IPS-18c (cell line): ENCODE measurements at regions not wholly inside any gene's neighbourhood (a gene's known extent, or its start where the extent isn't known, plus 50 kb on each side); places are given as distances from the start of the nearest gene placed in this dataset.

Experiments
- H3K4me3 ChIP-seq: 2 replicates; pipeline ENCODE4 v1.7.0; 2013; ENCODE audit warnings: low read depth, mild to moderate bottlenecking, low read length, moderate library complexity; ENCODE audit not compliant: insufficient read depth
- H3K9me3 ChIP-seq: one replicate; pipeline ENCODE4 v1.6.1; 2013; ENCODE audit warnings: mild to moderate bottlenecking, low read length, moderate library complexity; ENCODE audit not compliant: control insufficient read depth, insufficient read depth

DNA sequence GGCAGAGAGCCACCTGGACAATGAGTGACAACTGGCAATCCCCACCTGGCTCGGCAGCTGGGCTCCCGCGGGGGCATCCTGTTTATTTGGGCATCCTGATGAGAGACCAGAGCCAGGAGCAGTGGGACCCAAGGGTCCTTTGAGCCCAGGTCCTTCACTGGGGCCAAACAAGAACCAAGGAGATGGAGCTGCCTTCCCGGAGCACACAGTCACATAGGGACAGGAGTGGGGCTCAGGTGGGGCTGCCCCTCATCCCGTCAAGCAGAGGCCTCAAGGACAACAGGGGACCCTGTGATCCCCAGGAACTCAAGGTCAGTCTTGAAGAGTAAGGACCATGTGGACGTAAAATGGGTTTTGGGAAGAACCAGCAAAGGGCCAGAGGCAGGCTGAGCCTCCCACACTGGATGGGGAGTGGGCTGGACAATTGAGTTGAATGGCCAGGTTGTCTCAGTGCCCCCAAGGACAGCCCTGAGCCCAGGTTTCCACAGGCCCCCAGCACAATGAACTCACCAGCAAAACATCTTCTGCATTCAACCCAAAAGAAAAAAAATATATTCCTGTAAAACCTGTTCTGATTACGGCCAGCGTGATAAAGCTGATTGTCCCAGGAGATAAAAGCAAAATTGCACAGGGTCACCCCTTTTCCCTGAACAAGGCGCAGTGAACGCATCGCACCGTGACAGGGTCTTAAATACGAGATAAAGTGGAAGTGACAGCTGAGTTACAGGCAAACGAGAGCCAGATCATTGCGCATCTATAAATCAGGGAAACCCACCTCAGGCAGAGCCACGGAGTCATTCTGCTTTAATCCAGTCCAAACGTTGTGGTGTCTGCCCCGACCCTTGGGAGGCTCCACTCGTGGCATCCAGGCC lies 86.2 kb downstream of the ANKRD60 start:
- H3K4me3 ChIP-seq = no peak overlapping the region
- no peaks in the 10 kb centered on the region for H3K9me3 ChIP-seq

DNA sequence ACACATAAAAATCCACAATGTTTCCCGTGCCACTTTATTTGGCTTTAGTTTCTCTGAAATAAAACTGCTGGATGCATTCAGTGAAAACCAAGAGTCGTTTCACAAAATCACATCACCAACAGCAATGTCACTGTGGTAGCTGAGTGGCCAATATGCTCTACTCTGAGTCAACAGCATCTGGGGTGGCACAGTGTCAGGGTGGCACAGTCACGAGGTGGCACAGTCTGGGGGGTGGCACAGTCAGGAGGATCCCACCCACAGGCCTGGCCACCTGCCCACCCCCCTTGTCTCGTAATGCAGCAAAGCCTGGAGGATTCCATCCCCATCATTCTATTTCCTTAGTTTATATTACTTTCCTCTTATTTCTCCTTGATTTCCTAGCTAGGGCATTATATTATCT lies 87.0 kb downstream of the ANKRD60 start:
- Histone ChIP-seq H3K4me3 (no peak overlapping the region), H3K9me3 (no peaks in the 10 kb centered on the region)

DNA sequence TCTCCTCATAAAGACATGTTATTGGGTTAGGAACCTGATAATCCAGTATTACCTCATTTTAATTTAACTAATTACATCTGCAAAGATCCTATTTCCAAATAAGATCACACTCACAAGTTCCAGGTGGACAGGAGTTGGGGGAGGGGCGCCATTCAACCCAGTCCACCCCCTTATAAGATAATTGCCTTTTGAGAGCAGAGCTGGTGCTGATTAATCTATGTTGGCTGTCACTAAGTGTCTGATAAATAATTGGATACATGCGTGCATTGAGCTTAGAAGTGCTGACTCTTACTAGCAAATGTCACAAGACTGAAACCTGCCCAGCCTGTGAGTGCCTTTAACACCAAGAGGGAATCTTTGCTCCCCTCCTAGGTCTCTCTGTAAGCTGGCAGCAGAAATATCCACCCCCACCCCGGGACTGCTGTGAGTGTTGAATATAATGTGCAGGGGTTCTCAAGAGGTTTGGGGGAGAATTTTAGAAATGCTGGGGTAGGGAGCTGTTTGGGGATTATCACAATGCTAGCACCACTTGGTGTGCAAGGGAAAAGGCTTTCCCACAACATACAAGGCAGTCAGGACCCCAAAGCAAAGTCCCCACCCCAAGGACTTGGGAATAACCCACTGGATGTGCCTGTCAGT lies 87.5 kb downstream of the ANKRD60 start:
- Histone ChIP-seq H3K4me3 (no peak overlapping the region), H3K9me3 (no peaks in the 10 kb centered on the region)

DNA sequence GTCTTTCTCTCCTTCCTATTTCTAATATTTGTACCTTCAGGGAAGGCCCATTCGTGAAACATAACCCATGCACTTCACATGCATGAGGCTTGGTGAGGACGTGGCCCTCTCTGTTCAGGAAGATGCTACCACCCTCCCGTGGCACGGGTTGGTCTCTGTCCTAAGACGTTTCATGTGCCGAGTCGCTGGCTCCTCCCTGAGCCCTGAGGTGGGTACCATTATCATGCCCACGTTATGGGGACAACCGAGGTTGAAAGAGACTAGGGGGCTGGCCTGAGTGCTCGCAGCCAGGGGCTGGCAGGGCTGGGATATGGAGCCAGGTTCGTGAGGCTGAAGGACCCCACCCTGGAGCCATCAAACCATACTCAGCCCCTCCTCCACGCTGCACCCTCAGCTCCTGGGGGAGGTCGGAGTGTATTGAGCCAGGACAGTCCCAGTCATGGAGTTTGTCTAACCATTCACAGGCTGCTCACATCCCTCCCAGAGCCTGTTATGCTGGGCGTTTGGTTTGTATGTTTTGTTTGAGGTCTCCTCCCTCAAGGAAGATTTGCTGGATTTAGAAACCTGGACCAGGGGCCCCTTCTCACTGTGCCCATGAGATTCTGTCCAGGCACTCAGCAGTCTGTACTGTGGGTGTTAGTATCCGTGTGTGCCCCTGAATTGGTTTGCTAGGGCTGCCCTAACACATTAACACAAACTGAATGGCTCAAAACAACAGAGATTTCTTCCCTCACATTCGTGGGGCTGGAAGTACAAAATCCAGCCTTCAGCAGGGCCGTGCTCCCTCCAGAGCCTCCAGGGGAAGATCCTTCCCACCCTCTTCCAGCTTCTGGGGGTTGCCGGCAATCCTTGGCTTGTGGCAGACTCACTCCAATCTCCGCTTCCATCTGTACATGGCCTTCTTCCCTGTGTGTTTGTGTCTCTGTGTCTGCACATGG lies 88.3 kb downstream of the ANKRD60 start:
- Histone ChIP-seq H3K4me3 (no peak overlapping the region), H3K9me3 (no peaks in the 10 kb centered on the region)

DNA sequence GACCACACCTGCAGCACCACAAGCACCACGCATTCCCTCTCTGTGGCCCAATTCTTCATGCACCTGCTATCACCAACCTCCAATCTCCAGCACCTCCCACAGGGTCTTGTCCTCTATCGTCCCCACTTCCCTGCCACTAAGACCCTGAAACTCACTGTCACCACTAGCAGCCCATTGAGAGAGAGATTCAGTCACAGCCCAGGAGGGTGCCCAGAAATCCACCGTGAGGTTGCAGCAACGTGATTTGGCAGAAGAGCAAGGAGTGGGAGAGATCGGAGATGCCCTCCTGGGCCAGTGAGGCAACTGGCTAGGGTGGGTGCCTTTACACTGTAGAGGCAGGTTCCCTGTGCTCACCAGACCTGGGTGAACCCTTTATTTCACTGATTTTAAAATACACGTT lies 90.1 kb downstream of the ANKRD60 start:
- no peak overlapping the region for H3K4me3 ChIP-seq
- H3K9me3 ChIP-seq = no peaks in the 10 kb centered on the region

DNA sequence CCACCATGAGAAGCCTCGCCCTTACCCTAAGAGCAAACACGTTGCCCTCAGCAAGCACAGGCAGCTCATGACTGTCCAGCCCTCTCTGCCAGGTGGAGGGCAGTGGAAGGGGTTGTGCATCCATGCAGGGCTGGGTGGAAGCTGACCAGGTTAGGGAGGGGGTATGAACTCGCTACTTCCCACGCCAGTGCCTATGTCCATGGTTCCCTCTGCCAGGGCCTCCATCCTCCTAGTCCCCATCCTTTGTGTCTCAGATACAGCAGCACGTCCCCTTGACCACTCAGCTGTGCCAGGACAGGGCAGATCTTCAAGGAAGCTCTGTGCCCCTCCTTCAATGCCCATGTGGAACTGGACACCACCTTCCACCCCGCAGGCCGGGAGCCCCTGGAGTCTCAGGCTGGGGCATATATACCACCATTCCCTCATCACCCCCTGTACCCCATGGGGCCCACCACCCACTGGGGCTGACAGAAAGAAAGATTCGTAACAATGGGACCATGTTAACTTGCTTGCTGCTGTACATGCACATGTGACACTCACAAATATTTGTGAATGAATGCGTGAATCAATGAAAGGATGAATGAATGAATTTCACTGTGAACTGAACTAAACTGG lies 90.7 kb downstream of the ANKRD60 start:
- Histone ChIP-seq H3K9me3 (no peaks in the 10 kb centered on the region), H3K4me3 (no peak overlapping the region)

DNA sequence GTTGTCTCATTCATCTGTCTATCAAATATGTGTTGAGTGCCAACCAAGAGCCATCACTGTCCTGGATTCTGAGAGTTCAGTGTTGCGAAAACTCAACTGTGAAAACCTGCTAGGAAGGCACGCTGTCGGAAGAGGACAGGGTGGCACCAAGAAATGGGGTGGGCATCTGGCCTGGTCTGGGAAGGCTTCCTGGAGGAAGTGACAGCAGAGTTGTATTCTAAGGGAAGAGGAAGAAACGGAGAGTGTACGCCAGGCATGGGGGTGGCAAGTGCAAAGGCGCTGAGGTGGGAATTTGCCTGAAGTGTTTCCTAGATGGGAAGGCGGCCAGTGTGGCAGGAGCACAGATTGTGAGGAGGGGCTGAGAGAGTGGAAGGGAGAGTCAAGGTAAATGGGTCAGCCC lies 91.2 kb downstream of the ANKRD60 start:
- Histone ChIP-seq H3K9me3 (no peaks in the 10 kb centered on the region), H3K4me3 (no peak overlapping the region)

DNA sequence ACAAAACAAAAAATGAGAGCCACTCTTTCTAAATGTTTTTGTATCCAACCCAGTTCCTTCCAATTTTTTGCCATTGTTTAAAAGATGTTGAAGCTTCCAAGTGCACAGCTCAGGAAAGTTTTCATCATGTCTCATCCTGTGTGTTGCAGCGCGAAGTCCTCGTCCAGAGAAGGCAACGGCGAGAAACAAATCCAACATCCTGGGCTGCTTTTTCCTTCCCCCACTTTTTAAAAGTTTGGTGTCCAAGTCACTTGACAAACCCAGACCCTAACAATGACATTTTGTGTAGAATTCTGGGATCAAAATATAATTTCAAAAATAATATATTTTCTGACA lies 92.3 kb downstream of the ANKRD60 start:
- Histone ChIP-seq H3K9me3 (no peaks in the 10 kb centered on the region), H3K4me3 (no peak overlapping the region)

DNA sequence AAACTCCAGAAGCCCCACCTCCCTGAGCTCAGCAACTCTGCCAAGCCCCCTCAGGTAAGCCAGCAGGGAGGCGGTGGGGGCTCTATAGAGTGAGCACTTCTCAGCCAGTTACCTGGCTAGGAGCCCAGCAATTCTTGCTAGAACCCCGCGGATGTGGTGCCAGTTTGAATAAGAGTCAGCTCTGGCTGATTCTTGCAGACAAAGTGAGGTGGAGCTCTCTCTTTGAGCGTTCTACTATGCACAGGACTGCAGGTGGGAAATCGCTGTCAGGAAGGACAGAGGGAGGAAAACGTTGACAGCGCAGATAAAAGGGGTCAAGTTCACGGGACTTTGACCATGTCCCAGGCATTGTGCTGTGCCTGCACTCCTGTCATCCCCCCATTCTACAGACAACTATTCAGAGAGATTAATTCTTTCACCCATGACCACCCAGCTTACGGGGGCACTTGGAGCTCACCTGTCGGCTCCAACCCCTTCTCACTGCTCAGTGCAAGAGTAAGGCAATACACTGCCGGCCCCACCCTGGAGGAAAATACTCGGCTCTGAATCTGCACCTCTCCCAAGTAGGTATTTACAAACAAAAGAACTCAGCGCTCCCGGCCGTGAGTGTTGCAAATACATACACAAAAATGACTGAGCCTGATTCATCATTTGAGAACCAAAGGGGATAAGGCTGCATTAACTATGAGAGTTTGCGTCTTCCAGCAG lies 92.9 kb downstream of the ANKRD60 start:
- no peak overlapping the region for H3K4me3 ChIP-seq
- no peaks in the 10 kb centered on the region for H3K9me3 ChIP-seq

DNA sequence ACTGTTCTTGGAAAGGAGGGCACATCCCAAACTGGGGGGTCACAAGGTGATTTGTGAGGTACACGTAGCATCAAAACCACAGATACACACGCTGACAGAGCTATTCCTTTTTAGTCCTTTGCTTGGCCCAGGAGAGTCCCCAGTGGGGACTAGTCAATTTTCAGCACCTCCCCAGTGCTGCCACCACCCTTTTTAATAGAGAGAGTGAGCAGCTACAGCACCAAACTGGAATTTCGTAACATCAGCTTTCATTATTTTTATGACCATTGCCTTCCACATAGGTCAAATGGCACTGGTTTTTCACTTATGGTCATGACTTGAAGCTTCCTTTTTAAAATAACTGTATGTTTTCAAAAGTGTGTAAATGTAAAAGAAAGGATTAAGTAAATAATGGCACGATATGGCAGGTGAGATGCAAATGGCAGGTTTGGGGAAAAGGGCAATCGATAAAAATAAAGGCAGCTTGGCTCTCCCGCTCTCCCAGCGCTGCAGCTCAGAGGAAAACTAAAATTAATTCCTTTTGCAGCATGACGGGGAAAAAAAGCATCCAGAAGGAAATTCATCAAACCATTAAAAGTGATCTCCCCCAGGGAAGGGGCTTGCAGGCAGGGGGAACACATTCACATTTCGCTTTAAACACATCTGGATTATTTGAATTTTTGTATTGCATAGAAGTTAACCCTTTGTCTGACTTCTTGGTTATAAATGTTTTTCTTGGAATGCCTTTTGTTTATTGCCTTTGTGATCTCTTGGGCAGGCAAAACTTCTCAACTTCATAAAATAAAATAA lies 95.2 kb downstream of the ANKRD60 start:
- Histone ChIP-seq H3K9me3 (no peaks in the 10 kb centered on the region), H3K4me3 (no peak overlapping the region)

DNA sequence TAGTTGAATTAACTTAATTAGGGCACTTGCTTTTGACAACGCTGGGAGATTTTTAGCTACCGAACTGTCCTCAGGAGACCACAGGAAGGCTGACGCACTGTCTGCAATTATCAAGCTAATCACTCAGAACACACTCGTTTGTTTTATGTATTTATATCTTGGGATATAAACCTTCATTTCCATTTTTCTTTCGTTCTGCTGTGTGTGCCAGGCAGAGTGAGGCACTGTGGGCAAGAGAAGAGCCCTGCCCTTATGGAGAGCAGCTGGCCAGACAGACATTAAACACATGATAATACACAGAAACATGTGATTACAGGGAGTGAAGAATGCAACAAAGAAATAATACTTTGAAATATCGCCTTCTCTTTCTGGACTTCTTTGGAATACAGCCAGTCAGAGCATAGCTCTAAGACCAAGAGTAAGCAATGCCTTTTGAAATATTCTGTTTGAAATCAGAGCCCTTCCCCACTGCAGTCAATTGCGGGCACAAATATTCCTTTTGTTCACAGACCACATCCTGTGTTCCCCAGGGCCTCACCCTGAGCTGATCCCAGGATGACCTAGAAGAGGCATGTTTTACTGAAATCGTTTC lies 96.8 kb downstream of the ANKRD60 start:
- H3K4me3 ChIP-seq = no peak overlapping the region
- no peaks in the 10 kb centered on the region for H3K9me3 ChIP-seq

DNA sequence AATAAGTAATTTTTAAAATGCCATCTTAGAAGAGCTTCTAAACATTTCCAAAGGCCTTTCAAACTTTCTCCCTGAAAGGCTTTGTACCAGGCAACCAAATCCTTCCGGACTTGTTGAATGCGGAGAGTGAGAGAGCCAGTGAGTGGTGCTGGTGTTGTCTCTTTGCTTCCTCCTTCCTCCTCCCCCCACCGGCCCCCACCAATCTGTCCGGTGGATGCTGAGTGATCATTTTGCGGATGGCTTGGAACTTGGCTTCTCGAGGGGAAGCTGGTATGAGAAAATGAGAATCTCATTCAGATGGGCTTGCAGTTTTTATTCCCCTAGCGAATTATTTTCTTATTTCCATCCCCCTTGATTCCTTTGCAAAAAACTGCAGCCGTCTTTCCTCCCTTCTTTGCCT lies 97.3 kb downstream of the ANKRD60 start:
- no peaks in the 10 kb centered on the region for H3K9me3 ChIP-seq
- no peak overlapping the region for H3K4me3 ChIP-seq

DNA sequence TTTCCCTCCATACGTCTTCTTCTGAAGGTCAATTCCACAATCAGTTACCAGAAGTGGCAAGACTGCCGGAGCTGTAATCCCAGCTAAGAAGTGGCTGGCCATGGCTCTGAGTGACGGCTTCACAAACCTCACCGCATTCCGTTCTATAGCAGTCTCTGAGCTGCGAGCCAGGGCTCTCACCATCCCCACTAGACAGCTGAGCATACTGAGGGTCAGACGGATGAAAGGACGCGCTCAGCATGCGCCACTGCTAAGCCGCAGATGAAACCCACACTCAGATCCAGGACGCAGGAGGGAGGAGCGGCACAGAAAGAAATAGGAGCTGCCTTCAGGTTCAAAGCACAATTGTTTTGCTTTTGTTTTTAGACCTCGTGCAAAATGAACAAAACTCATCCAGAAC lies 97.9 kb downstream of the ANKRD60 start:
- Histone ChIP-seq H3K9me3 (no peaks in the 10 kb centered on the region), H3K4me3 (no peak overlapping the region)

DNA sequence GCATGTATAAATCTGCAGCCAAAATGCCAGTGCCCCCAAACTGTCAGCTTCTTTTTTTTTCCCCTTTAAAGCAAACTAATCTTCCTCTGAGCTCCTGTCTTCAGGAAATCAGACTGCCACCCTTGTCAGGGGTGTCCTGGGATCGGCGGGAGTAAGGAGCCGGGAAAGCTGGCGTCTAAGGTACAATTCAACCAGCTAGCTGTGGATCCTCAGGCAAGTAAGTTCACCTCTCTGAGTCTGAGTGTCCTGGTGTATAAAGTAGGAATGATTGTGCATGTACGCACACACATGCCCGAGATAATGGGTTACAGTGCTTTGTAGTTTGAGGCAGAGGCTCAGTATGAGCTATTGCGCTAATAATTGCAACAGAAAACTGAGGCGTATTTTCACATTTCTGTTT lies 98.3 kb downstream of the ANKRD60 start:
- Histone ChIP-seq H3K4me3 (no peak overlapping the region), H3K9me3 (no peaks in the 10 kb centered on the region)

DNA sequence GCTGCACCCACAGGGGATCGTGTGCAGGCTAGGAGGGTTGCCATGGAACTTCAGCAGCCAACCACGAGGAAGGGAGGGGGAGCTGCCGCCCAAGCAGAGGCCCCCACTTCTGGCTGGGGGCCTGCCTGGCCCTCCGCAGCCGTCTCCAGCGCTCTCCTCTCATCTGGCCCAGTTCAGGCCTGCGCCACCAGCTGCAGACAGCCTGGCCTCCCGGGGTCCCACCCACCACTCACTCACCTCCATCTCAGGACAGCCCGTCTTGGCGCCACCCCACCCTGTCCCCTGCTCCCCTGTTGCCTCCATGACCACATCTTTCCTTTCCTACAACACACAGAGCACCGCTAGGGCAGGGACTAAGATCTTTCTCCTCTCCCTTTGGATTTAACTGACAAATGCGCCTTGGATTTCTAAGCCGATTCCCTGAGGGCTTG lies 98.7 kb downstream of the ANKRD60 start:
- no peaks in the 10 kb centered on the region for H3K9me3 ChIP-seq
- no peak overlapping the region for H3K4me3 ChIP-seq
